ENCODE measurements at regions not wholly inside any gene's neighbourhood (a gene's known extent, or its start where the extent isn't known, plus 50 kb on each side); places are given as distances from the start of the nearest gene placed in this dataset.

DNA sequence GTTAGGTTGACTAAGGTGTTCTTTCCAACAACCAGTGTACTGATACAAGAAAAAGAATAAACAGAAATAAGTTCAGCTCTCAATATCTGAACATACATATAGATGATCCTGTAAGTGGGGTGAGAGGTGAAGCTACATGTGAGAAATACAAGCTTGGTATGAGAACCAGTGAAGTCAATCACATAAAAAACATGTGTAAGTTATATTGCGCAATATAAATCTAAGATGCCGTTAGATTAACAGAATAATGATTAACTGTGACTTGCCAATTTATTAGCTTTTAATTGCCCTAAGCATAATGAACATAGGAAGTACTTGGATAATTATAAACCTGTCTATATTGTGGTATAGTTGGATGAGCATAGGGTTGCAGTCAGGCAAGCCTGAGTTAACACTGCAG, 1597.1 kb upstream of the GOT2 start:
- no peak for DNase-seq

DNA sequence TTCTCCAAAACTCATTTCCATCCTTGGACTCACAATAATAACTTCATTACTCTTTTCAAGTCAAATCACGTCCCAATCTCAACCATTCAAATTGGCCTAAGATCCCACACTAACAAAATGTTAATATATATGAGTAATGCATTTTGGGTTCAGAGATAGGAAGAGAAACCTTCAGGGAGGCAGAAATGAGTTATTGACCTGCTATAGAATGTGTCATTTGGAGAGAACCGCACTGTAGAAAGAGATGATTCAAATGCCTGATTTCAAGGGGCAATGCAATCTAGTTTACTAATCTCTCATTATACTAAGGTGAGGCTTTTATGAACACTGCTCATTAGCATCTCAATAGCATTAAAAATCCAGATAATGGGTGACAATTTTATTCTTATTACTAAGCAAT, 1595.0 kb upstream of the GOT2 start:
- DNase-seq = no peak

DNA sequence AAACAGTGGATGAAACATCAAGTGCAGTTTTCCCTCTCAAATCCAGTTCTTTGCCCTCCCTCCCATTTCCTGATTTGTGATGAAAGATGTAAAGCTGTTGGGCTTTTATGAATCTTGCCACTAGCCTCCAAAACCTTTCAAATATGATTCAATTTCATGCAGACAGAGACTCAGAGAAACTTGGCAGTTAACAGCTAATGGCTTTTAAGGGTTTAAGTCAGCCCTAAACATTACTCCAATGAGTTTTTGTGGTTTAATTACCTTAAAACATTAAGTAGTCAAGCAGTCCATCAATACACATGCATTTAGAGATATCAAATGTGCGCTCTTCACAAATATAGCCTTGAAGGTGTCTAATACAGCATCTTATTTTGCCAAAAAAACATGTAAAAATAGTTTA, 1594.0 kb upstream of the GOT2 start:
- no peak for DNase-seq

DNA sequence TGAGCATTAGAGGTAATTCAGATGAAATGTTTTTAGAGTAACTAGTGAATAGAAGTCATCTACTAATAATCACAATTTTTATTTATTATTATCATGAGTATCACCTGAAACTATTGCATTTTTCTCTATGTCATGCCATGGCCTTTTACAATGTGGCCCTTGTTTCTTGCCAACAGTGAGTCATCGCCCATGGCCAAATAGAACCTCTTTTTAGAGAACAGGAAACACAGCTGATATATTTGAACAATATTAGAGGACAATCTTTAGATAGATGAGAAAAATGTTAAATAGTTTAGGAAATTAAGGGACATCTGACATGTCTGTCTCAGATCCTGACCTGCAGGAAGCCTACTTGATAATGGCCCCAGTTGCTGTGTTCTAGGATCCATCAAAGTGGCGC, 1584.4 kb upstream of the GOT2 start:
- DNase-seq = no peak

DNA sequence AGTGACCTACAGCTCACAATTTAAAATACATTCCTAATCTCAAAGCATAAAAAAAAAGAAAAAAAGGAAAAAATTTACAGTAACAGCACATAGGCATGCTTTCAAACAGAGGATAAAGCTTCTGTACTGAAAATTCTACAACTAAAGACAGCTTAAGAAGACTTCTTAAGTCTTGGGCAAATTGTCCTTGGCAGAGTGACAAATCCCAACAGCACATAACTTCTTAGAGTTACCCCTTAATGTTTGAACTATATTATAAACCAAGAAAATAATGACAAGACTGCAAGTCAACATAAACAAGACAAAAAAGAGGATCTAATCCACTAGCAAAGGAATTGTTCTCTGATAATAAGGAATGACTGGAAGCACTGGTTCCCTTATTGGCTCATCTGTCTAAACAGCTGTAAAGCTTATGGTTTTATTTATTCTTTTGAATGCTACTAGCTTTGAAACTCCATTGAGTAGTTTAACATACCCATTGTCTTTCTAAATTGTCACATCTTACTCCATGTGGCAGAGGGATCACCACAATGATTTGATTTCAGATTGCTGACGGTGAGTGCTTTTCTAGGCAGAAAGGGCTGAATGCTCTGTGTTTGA, 1576.8 kb upstream of the GOT2 start:
- no peak for DNase-seq

DNA sequence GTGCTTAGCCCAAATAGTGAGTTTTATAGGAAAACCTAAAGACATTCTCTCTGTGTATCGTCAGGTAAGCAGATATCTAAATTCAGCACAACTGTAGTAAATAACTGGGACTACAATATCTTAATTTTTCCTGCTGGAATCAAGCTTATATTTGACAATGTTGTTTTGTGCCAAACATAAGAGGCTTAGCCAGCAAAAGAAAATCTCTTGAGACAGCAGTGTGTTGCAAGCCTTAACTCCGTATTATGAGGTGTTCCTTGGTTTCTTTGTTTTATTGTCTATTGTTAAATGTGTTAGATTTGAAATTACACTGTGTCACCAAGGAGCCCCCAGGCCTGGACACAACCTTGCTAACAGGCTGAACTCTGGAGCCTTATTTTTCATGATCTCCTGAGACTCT, 1570.6 kb upstream of the GOT2 start:
- no peak for DNase-seq

DNA sequence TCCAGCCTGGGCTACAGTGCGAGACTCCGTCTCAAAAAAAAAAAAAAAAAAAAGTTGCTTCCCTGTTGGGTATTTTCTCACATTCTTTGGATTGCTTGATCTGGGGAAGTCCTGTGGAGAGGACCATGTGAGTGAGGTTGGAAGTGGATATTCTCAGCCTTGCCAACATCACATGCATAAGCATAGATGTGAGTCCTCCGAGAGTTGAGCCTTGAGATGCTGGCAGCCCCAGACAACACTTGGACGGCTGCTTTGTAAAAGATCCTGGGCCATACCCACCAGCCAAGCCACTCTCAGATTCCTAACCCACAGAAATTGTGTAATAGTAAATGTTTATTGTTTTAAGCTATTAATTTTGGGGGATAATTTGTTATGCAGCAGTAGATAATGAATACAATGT, 1570.0 kb upstream of the GOT2 start:
- no peak for DNase-seq

DNA sequence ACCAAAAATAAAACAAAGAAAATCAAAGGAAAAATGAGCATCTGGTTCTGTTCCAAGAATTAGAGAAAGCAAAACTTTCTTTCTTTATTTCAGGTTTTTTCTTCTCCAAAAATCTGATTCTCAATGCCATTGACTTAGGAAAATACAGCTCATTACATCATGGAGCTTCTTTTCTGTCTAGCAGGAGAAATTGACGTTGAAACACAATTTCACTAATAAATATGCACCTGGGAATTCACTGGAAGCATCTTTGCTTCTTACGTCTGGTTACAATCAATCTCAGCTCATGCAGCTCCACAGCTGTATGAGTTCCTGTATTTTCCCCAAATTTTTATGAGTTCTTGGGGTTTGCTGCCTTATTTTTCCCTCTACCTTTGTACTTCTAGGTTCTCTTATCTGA, 1568.6 kb upstream of the GOT2 start:
- DNase-seq = no peak

DNA sequence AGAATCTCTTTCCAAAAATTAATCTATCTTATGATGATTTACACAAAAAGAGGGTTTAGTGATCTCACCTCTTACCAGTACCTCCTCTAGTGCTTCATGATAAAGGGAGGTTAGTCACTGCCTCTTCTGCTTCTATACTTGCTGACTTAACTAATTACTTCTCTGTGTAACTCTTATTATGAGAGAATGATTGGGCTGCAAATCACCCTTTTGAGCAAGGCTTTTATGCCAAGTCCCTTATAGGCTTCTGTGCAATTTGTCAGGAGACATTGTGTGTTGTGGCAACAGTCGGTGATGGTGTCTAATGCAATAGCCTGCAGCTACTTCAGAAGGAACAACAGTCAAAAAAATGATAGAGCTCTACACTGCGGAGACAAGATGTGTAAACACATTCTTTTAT, 1568.1 kb upstream of the GOT2 start:
- no peak for DNase-seq

DNA sequence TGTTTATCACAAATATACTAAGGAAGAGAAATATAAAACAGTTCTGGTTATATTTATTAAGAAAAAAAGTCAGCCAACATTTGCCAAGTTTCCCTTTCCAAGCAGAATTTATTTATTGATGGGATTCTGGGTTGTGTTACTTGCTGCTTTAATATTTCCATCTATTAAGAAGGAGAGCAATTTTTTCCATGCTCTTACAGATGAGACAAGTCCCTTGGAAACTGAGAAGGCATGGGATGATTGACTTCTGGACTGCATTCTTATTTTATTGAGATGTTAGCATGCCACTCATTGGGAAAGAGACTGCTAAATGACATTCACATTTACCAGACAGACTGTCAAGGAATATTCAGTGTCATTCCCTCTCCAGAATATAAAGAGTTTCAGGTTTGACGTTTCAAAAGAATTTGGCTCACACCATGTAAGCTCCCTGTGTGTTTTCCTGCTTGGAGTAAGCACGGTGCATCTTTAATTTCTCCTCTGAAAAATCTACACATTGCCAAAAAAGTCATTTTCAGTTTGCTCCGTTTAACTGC, 1565.2 kb upstream of the GOT2 start:
- no peak for DNase-seq

DNA sequence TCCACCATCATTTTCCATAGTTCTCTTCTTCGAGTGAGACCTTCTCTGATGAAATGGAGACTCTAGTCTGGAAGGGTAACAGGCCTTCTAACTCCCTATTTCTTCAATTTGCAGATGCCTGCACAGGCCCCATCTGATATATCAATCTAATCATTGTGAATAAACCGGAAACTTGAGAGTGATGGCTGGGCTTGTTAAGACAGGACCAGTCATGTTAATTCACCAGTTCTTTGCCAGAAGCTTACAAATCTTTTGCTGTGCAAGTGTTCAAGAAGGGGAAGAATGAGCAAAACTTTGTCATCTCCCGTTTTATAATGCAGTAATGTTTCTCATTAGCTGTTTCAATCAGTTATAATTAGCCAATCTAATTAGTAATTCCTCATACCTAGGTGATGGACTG, 1561.3 kb upstream of the GOT2 start:
- DNase-seq = no peak

DNA sequence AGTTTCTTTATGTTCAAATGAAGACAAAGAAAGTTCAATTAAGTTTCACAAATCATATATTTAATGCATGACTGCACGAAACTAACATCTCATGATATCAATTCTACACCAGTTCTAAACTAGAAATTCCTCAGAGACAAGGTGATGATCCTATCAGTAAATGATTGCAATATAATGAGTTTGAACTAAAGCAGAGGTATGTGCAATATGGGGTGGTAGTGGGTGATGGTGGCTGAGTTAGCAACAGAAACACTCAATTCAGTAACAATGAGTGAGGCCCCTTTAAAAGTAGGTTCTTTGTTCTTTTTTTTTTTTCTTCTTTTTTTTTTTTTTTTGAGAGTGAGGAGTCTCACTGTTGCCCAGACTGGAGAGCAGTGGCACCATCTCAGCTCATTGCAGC, 1551.7 kb upstream of the GOT2 start:
- no peak for DNase-seq

DNA sequence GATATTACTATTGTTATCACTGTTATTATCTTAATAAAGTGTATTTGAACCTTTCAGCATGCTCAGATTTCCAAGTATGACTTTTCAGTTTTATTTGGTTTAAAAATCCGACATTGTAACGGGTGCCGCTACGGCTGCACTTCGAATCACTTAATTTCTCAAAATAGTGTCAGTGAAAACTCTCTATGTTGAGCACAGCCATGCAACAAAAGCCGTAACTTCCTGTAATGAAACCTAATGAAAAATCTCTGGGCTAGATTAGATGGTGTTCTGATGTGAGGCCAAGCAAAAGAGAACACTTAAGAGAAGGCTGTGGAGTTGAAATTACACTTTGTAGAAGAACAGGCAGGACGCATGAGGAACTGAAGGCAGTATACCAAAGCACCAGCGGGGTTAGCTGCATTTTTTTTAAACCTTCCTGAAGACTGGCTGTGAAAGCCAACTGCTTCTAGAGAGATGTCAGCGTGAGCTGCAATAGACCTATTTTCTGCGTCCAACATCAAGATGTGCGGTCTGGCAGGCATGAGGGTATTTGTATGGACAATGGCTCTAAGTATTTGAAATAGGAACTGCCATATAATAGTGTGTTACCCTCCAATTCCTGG, 1545.0 kb upstream of the GOT2 start:
- DNase-seq = no peak

DNA sequence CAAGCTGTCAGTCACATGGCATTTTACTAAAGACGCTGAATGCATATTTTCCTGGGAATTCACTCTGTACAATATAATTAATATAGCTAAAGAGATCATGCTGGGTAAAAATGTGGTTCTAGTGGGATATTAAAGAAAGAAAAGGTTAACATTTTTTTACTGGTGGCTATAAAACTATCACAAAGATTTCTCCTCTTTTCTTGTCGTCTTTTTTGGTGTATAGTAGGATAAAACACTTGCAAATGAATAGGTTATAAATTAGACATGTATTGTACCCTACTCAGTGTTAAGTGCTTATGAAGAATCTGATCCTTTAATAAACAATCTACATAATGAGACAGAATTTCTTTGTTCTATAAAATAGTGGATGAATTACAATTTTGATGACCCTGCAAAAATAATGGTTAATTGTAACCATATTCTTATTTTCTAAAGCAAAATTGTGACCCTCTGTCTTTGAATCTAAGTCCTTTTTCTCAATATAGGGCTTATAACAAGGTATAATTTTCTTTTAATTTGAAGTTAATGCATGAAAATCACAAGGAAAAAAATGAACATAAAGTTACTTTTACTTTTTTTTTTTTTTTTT, 1540.4 kb upstream of the GOT2 start:
- DNase-seq = no peak

DNA sequence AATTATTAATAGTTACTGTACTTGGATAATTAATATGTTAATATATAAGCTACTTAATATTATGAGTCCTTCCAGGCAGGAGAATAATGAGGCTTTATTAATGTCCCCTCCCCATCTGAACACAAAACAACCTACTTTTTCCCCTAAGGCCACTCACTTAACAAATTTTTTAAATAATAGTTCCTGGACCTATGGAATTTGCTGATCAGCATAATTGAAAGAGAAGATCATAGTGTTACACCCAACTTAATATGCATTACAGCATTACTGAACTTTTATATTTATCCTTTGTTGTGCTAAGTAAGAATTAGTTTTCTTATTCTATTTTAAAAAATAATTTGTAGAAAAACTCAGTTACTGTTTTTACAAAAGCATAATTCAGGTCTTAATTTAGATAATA, 1537.7 kb upstream of the GOT2 start:
- no peak for DNase-seq

DNA sequence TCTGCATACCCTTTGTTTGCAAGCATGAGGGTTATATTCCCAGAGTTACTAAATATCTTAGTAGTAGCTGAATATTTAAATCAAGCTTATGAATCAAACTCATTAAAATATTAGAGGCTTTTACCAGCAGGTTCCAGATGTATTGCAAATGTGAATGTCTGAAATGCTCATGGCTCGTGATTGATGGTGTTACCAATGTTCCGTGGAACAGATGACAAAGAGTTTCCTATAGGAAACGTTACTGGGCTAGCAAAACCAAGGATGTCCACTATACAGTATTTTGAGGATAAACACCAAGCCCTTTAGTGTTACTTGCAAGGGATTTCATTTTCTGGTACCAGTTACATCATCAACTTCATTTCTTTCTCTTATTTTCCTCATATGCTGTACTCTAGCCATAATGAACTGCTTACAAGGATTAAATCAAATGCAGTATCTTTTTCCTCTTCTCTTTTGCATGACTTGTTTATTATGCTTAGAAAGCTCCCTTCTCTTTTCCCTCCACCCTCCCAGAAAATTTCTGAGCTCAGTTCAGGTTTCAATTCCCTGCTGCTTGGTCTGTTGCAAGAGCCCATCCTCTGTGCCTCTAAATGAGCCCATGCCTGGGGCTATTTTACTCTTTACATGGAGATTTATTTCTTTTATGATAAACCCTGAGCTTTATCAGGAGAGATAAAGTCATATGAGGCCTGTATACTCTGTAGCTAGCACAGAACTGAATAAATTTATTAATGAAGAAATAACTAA, 1537.1 kb upstream of the GOT2 start:
- no peak for DNase-seq

DNA sequence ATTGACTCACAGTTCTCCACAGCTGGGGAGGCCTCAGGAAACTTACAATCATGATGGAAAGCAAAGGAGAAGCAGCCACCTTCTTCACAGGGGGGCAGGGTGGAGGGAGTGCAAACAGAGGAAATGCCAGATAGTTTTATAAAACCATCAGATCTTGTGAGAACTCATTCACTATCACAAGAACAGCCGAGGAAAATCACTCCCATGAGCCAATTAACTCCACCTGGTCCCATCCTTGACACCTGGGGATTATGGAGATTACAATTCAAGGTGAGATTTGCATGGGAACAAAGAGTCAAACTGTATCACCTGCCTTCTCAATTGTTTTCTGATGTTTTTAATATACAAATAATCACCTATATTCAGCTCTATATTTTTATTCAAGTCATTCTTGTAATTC, 1527.3 kb upstream of the GOT2 start:
- DNase-seq = no peak

DNA sequence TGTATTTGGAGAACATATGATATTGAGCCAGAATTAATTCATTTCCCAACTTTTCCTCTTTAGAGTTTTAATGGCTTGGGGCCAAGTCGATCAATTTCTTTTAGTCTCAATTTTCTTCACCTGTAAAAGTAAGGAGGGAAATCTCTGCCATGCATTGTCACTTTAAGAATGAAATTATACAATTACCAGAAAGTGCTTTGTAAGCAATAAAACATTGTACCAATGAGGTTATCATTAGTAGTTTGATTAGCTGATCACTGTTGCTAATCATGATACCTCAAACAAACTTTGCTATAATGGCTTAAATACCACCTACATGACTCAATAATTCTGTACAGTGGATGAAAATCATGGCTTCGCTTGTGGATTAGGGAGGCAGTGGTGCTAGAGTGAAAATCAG, 1525.8 kb upstream of the GOT2 start:
- DNase-seq = no peak

DNA sequence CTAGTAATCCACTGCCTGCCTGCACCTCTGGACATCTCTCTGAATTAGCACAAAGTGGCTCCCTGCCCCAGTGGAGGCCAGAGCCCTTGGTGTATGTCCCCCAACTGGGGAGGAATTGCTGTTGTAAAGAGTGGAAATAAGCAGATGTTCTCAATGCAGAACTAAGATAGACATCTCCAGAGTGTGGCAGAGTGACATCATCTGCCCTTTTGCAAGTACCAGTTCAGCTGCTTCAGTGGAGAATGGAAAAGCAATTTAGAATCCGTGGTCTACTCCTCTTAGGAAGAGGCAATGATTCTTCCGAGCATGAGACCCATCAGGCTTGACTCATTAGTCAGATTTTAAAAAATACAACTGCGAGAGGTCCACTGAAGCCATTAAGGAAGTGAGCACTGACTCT, 1512.0 kb upstream of the GOT2 start:
- no peak for DNase-seq

DNA sequence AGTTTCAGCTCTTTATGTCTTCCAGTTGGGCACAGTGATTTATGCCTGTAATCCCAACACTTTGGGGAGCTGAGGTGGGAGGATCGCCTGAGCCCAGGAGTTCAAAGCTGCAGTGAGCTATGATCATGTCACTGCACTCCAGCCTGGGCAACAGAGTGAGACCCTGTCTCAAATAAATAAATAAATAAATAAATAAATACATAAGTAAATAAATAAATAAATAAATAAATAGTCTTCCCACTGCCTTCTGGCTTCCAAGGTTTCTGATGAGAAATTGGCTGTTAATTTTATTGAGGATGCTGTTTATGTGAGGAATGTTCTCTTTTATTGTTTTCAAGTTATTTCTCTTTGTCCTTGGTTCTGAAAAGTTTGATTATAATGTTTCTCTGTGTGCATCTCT, 1507.6 kb upstream of the GOT2 start:
- no peak for DNase-seq

DNA sequence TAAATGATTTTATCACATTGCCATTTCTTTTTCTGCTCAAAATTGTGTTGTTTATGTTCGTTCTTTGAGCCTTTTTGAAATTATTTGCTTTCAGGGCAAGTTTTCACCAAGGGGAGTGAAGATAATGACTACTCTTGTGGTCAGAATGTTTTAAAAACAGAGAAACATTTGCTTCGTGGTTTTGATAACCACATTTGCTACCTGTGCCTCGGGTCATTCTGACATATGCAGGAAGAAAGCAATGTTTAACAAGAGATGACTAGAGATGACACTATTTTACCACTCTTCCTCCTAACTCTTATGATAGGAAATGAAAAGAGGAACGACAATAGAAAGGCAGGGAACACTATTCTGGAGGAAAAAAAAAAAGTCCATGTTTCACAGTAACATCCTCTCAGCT, 1496.5 kb upstream of the GOT2 start:
- no peak for DNase-seq

DNA sequence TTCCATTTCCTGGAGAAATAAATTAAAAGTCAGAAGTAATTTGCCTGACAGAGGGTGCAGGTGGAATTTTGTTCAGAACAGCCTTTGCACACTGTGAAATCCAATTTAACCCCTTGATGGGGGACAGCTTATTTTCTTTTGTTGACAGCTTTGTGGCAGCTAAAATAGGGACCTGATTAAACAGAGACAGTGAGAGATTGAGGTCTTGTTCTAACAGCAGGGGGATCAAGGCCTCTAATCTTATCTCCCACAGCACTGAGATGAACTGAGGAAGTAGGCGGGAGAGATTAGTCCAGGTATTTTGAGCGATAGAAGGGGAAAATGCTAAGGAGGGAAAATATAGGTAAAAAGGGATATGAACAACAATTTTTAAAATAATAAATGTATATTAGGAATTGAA, 1491.4 kb upstream of the GOT2 start:
- no peak for DNase-seq

DNA sequence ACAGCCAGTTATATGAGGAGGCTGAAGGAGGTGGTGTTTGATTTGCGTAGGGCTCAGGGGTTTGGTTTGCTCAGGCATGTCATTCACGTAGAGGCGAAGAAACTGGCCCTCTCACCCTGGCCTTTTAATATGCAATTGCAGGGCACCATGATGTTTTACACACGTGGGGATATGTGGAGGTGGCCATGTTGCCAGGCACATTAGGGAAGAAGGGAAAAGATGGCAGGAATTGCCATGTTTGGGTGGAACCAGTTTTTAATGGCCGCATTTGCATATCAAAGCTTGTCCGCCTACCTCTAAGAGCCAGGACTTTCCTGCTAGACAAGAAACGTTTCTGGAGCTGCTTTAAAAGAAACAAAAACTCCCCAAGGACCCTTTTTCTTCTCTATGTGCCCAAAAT, 1483.7 kb upstream of the GOT2 start:
- DNase-seq = no peak

DNA sequence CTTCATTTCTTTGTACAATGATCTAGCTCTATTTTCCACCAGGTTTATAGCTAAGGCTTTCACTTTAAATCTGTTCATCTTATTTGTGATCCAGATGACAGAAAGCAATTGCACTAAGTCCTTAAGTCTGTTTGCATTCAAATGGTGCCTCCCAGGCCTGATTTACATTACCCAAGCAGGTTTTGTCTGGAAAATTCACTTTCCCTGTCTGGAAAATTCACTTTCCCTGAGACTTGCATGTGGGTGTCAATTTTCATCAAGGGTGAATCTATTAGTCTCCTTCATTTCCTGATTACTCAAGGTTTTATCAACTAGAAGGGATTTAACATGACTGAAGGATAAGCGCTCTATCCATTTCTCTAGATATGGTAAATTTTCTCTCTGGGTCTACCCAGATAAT, 1480.2 kb upstream of the GOT2 start:
- no peak for DNase-seq

Measured in NCI-H524 treated with DMSO at 0.1 percent for 48 hours (cell line).